CD14-positive monocyte (primary cell): ENCODE measurements at regions not wholly inside any gene's neighbourhood (a gene's known extent, or its start where the extent isn't known, plus 50 kb on each side); places are given as distances from the start of the nearest gene placed in this dataset.

Experiments used
- DNase-seq, 3 donors: peaks; one replicate each; pipeline ENCODE4 v3.0.0-alpha.2; 2011 to 2022
- H2AFZ ChIP-seq: 2 replicates; pipeline ENCODE4 v1.6.0; 2012; ENCODE audit warnings: mild to moderate bottlenecking, low read depth, low read length, inconsistent platforms; ENCODE audit not compliant: insufficient read depth, poor library complexity, severe bottlenecking
- H3K27ac ChIP-seq, 2 donors: 1 replicate in 1 of 2; 2 replicates in 1 of 2; pipeline ENCODE4 v1.5.1; 2012 to 2013; ENCODE audit warnings: low read length in 2 of 2, control low read depth in 1 of 2, inconsistent platforms in 1 of 2, low read depth in 1 of 2, mild to moderate bottlenecking in 1 of 2
- H3K27me3 ChIP-seq, 2 donors: one replicate each; pipeline versions ENCODE4 v1.6.0 to v1.6.1; 2011 to 2013; ENCODE audit warnings: low read length in 2 of 2; ENCODE audit not compliant: control insufficient read depth in 2 of 2, insufficient read depth in 2 of 2
- H3K36me3 ChIP-seq, 2 donors: replicated peaks in 1 of 2; 1 replicate in 1 of 2; 2 replicates in 1 of 2; pipeline versions ENCODE4 v1.5.1 to v1.6.1; 2012 to 2013; ENCODE audit warnings: low read length in 2 of 2, control low read depth in 1 of 2, inconsistent platforms in 1 of 2, mild to moderate bottlenecking in 1 of 2; ENCODE audit not compliant: insufficient read depth in 2 of 2, control insufficient read depth in 1 of 2
- H3K4me1 ChIP-seq, 2 donors: 1 replicate in 1 of 2; 2 replicates in 1 of 2; pipeline versions ENCODE4 v1.5.1 to v1.6.1; 2012 to 2013; ENCODE audit warnings: low read length in 2 of 2, control low read depth in 1 of 2, inconsistent platforms in 1 of 2, mild to moderate bottlenecking in 1 of 2, moderate library complexity in 1 of 2; ENCODE audit not compliant: insufficient read depth in 2 of 2, control insufficient read depth in 1 of 2
- H3K4me2 ChIP-seq: replicated peaks from 2 replicates; pipeline ENCODE3; 2012; ENCODE audit warnings: low read length, moderate library complexity, mild to moderate bottlenecking; ENCODE audit not compliant: poor library complexity, severe bottlenecking; ENCODE audit errors: extremely low read depth
- H3K4me3 ChIP-seq, 3 experiments: fragments of 200-600 bp in 1 of 3; sonication (generic) in 1 of 3; replicated peaks in 1 of 3; 1 replicate in 2 of 3; 2 replicates in 1 of 3; pipeline ENCODE4 v1.5.1; 2011 to 2013; ENCODE audit warnings: low read length in 3 of 3, mild to moderate bottlenecking in 3 of 3, control low read depth in 2 of 3, low read depth in 2 of 3, inconsistent platforms in 1 of 3, moderate library complexity in 1 of 3
- H3K79me2 ChIP-seq: 2 replicates; pipeline ENCODE4 v1.6.0; 2012; ENCODE audit warnings: mild to moderate bottlenecking, control low read depth, inconsistent platforms, low read length, moderate library complexity; ENCODE audit not compliant: insufficient read depth
- H3K9ac ChIP-seq: 2 replicates; pipeline ENCODE4 v1.6.0; 2017; ENCODE audit warnings: low read length, mild to moderate bottlenecking; ENCODE audit not compliant: insufficient read depth, poor library complexity, severe bottlenecking
- H3K9me3 ChIP-seq, 2 donors: replicated peaks in 1 of 2; 1 replicate in 1 of 2; 2 replicates in 1 of 2; pipeline versions ENCODE4 v1.5.1 to v1.6.1; 2012 to 2013; ENCODE audit warnings: low read length in 2 of 2, control low read depth in 1 of 2; ENCODE audit not compliant: control insufficient read depth in 1 of 2, insufficient read depth in 1 of 2
- H4K20me1 ChIP-seq: 2 replicates; pipeline ENCODE4 v1.6.0; 2012; ENCODE audit warnings: mild to moderate bottlenecking, low read length, control low read depth, moderate library complexity; ENCODE audit not compliant: insufficient read depth
- H3K27ac Mint-ChIP-seq, 7 donors: one replicate each; pipeline ENCODE4 v1.8.0; 2020; ENCODE audit warnings: mild to moderate bottlenecking in 7 of 7, mixed read lengths in 7 of 7, moderate library complexity in 6 of 7, inconsistent platforms in 2 of 7
- H3K27me3 Mint-ChIP-seq, 3 donors: one replicate each; pipeline ENCODE4 v1.8.0; 2021 to 2022; ENCODE audit warnings: low read depth in 3 of 3, mild to moderate bottlenecking in 3 of 3, mixed read lengths in 3 of 3, moderate library complexity in 3 of 3, inconsistent platforms in 1 of 3
- H3K36me3 Mint-ChIP-seq, 2 donors: one replicate each; pipeline ENCODE4 v1.8.0; 2020; ENCODE audit warnings: mixed read lengths in 2 of 2, inconsistent platforms in 1 of 2, mild to moderate bottlenecking in 1 of 2
- H3K4me1 Mint-ChIP-seq: one replicate; pipeline ENCODE4 v1.8.0; 2020; ENCODE audit warnings: mild to moderate bottlenecking, mixed read lengths
- H3K4me3 Mint-ChIP-seq, 2 donors: one replicate each; pipeline ENCODE4 v1.8.0; 2020; ENCODE audit warnings: mild to moderate bottlenecking in 2 of 2, mixed read lengths in 2 of 2, moderate library complexity in 1 of 2
- H3K9me3 Mint-ChIP-seq, 7 donors: one replicate each; pipeline ENCODE4 v1.8.0; 2020 to 2022; ENCODE audit warnings: mixed read lengths in 7 of 7, mild to moderate bottlenecking in 6 of 7, moderate library complexity in 6 of 7, inconsistent platforms in 2 of 7
- WGBS: methylation state at CpG from one replicate; pipeline ENCODE4 v1.1.5; 2013; ENCODE audit warnings: missing lambda C conversion rate; ENCODE audit not compliant: insufficient coverage; 5-methylcytosine and 5-hydroxymethylcytosine counted together
- intact Hi-C, 2 donors: fragments of 100-400 bp; cut with micrococcal nuclease; formaldehyde crosslinking; loops; one replicate each; pipeline versions ENCODE4 v1.15.0 to v1.15.1; 2023
- TF ChIP-seq, protein P1 (sequence below): fragments of 200-600 bp; IDR thresholded peaks from one replicate; pipeline ENCODE4 v1.8.0; 2022; ENCODE audit warnings: antibody characterized with exemption, mild to moderate bottlenecking

DNA sequence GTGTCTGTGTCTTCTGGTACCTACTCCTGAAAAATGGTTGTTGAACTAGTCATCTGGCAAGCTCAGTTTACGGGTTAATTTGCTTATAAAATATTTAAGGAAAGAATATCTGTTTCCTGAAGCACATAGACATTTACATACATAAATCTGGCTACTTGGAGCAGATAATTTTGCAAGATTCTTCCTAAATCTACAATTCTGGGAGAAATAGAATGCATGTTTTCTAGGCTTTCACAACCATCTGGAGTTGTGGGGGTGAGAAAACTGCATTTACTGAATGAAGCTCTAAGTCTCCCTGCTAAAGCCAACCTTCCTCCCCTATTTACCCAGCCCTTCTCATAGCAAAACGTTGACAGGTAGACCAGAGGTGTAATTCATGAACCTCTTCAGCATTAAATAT lies 393.7 kb upstream of the ARGLU1 start:
- TF ChIP-seq, protein P1, sequence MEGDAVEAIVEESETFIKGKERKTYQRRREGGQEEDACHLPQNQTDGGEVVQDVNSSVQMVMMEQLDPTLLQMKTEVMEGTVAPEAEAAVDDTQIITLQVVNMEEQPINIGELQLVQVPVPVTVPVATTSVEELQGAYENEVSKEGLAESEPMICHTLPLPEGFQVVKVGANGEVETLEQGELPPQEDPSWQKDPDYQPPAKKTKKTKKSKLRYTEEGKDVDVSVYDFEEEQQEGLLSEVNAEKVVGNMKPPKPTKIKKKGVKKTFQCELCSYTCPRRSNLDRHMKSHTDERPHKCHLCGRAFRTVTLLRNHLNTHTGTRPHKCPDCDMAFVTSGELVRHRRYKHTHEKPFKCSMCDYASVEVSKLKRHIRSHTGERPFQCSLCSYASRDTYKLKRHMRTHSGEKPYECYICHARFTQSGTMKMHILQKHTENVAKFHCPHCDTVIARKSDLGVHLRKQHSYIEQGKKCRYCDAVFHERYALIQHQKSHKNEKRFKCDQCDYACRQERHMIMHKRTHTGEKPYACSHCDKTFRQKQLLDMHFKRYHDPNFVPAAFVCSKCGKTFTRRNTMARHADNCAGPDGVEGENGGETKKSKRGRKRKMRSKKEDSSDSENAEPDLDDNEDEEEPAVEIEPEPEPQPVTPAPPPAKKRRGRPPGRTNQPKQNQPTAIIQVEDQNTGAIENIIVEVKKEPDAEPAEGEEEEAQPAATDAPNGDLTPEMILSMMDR, result no peak
- Mint-ChIP-seq H3K27ac (no peak overlapping the region), H3K36me3 (no peaks in the 10 kb centered on the region), H3K4me1 (no peaks in the 10 kb centered on the region), H3K4me3 (no peak overlapping the region), H3K9me3 (peaks cover 0 to 6% (median 1%) of the 10 kb centered on the region in 7 donors), H3K27me3 (peaks cover 0 to 2% (median 2%) of the 10 kb centered on the region in 3 donors)
- H3K36me3 ChIP-seq, result no peaks in the 10 kb centered on the region
- no peak overlapping the region for H3K4me3 ChIP-seq
- 80% methylated on average over 1 of the region's 2 CpGs for WGBS
- no peaks in the 10 kb centered on the region for H3K79me2 ChIP-seq
- no peak overlapping the region for H3K4me2 ChIP-seq
- no peak for DNase-seq
- peaks cover 0 to 13% of the 10 kb centered on the region in 2 donors for H3K9me3 ChIP-seq
- H3K27ac ChIP-seq, result no peak overlapping the region
- H2AFZ ChIP-seq, result no peak overlapping the region
- intact Hi-C loops, result no loop called here
- no peaks in the 10 kb centered on the region for H4K20me1 ChIP-seq
- H3K27me3 ChIP-seq, result no peaks in the 10 kb centered on the region
- no peaks in the 10 kb centered on the region for H3K4me1 ChIP-seq
- no peak overlapping the region for H3K9ac ChIP-seq

DNA sequence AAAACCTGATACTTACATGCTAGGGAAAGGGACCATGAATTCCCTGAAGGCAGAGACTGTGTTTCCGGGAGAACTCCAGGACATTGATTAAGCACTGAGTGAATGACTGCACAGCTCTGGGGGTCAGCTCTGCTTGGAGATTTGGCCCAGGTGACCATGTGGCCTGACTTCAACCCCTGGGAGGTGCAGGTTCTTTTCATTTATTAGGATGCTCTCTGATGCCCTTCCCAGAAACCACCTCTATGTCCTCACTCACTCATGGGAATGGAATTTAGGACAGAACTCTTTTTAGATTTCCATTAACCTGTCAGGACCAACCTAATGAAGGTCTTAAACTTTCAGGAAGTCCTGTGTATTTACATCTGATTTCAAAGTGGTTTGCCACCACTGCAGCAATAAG lies 393.3 kb upstream of the ARGLU1 start:
- Mint-ChIP-seq H3K9me3 (peaks cover 0 to 6% (median 2%) of the 10 kb centered on the region in 7 donors), H3K27me3 (peaks cover 0 to 2% (median 0%) of the 10 kb centered on the region in 3 donors), H3K36me3 (no peaks in the 10 kb centered on the region), H3K27ac (no peak overlapping the region), H3K4me1 (no peaks in the 10 kb centered on the region), H3K4me3 (no peak overlapping the region)
- Histone ChIP-seq H3K9me3 (peaks cover 0 to 13% of the 10 kb centered on the region in 2 donors), H4K20me1 (no peaks in the 10 kb centered on the region), H3K27ac (no peak overlapping the region), H3K4me1 (no peaks in the 10 kb centered on the region), H3K4me2 (no peak overlapping the region), H3K9ac (no peak overlapping the region), H3K27me3 (no peaks in the 10 kb centered on the region), H3K4me3 (no peak overlapping the region), H3K79me2 (no peaks in the 10 kb centered on the region), H3K36me3 (no peaks in the 10 kb centered on the region), H2AFZ (no peak overlapping the region)
- intact Hi-C loops, result no loop called here
- no CpG with 5 or more reads among the region's 1 CpG for WGBS
- TF ChIP-seq, protein P1, result no peak
- DNase-seq, result no peak
